IPS-18a (cell line): ENCODE measurements at regions not wholly inside any gene's neighbourhood (a gene's known extent, or its start where the extent isn't known, plus 50 kb on each side); places are given as distances from the start of the nearest gene placed in this dataset.

Source experiments
- H3K27ac ChIP-seq: one replicate; pipeline ENCODE4 v1.5.1; 2013; ENCODE audit warnings: low read length
- H3K27me3 ChIP-seq: one replicate; pipeline ENCODE4 v1.6.1; 2013; ENCODE audit warnings: mild to moderate bottlenecking, low read length; ENCODE audit not compliant: control insufficient read depth, insufficient read depth
- H3K36me3 ChIP-seq: one replicate; pipeline ENCODE4 v1.6.1; 2013; ENCODE audit warnings: low read depth, low read length; ENCODE audit not compliant: control insufficient read depth
- H3K4me1 ChIP-seq: one replicate; pipeline ENCODE4 v1.6.1; 2013; ENCODE audit warnings: low read depth, low read length; ENCODE audit not compliant: control insufficient read depth
- H3K4me3 ChIP-seq: one replicate; pipeline ENCODE4 v1.5.1; 2013; ENCODE audit warnings: low read length
- H3K9ac ChIP-seq: one replicate; pipeline ENCODE4 v1.6.1; 2013; ENCODE audit warnings: mild to moderate bottlenecking, low read length, moderate library complexity
- H3K9me3 ChIP-seq: one replicate; pipeline ENCODE4 v1.6.1; 2013; ENCODE audit warnings: low read depth, low read length; ENCODE audit not compliant: control insufficient read depth

DNA sequence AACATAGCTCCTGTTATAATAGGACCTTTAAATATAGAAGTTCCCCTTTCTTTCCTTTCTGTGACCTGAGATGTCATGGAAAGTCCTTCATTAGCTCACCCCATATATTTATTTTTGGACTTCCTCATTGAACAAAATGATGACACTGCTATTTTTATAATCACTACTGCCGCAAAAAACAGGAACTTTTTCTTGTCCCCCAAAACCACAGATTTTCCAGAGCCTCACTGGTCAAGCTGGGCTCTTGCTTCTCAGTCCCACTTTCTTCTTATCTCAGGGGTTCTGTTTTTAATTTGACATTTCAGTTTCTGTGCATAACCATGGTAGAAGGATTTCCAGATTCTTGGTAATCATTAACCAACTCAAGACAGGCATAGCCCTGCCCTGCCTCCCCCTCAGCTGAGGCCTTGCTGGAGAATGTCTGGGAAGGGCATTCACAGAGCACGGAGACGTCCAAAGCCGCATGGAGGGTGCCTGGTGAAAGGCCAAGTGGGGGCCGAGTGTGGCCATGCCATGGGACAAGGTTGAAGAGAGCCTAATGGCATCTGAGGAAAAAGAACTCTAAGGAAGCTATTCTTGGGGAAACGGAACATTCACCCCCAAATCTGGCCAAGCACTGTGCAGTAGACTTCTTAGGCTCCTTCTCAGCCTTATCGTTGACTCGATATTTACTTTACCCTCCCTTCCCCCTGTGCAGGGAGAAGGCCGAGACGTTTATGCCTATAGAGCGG lies 73.7 kb downstream of the EDN1 start:
- no peak overlapping the region for H3K4me3 ChIP-seq
- H3K9me3 ChIP-seq, result no peaks in the 10 kb centered on the region
- no peaks in the 10 kb centered on the region for H3K27me3 ChIP-seq
- H3K27ac ChIP-seq, result no peak overlapping the region
- H3K4me1 ChIP-seq, result peaks cover 11% of the 10 kb centered on the region
- H3K36me3 ChIP-seq, result no peaks in the 10 kb centered on the region
- H3K9ac ChIP-seq, result no peak overlapping the region

DNA sequence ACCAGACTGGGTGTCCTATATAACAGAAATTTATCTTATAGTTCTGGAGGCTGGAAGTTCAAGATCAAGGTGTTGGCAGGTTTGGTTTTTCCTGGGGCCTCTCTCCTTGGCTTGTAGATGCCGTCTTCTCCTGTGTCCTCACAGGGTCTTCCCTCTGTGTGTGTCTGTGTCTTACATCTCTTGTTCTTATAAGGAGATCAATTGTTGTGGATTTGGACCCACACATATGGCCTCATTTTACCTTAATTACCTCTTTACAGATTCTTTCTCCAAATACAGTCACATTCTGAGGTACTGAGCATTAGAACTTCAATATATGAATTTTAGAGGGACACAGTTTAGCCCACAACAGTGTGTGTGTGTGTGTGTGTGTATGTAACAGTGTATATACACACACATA lies 74.5 kb downstream of the EDN1 start:
- H3K4me1 ChIP-seq, result peaks cover 11% of the 10 kb centered on the region
- H3K27ac ChIP-seq, result no peak overlapping the region
- H3K4me3 ChIP-seq, result no peak overlapping the region
- H3K27me3 ChIP-seq, result no peaks in the 10 kb centered on the region
- H3K9me3 ChIP-seq, result no peaks in the 10 kb centered on the region
- H3K36me3 ChIP-seq, result no peaks in the 10 kb centered on the region
- no peak overlapping the region for H3K9ac ChIP-seq

DNA sequence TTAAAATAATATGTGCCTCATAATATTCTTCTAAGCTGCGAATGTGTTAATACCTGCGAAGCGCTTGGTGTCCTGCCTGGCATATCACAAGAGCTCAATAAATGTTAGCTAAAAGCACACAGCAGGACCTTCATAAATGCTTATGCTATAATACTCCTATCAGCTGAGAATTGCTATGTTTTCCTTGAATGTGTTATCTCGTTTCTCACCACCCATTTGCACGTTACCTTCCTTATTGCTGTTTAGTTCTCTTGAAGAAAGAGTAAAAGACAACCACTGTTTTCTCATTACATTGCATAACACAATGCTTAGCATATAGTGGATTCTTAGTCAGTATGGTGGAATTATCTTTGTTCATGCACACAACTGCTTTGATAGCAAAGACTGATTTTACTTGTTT lies 76.6 kb downstream of the EDN1 start:
- Histone ChIP-seq H3K9me3 (no peaks in the 10 kb centered on the region), H3K4me3 (no peak overlapping the region), H3K9ac (no peak overlapping the region), H3K27me3 (no peaks in the 10 kb centered on the region), H3K36me3 (no peaks in the 10 kb centered on the region), H3K4me1 (peaks cover 11% of the 10 kb centered on the region), H3K27ac (no peak overlapping the region)

DNA sequence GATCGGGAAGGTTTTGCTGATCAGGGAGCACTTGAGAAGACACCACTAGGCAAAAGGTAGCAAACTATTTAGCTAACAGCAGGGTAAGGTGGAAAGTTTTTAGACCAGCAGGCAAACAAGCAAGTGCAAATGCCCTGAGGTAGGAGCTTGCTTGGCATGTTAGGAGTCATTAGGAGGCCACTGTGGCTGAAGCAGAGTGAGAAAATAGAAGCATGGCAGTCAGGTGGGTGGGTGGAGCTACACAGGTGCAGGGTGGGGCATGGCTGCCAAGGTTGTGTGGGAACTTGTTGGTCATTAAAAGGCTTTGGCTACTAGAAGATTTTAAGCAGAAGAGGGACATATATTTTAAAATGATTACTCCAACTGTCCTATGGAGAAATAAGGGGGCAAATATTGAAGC lies 77.3 kb downstream of the EDN1 start:
- Histone ChIP-seq H3K4me3 (no peak overlapping the region), H3K4me1 (peaks cover 11% of the 10 kb centered on the region), H3K9me3 (no peaks in the 10 kb centered on the region), H3K36me3 (no peaks in the 10 kb centered on the region), H3K9ac (no peak overlapping the region), H3K27me3 (no peaks in the 10 kb centered on the region), H3K27ac (no peak overlapping the region)

DNA sequence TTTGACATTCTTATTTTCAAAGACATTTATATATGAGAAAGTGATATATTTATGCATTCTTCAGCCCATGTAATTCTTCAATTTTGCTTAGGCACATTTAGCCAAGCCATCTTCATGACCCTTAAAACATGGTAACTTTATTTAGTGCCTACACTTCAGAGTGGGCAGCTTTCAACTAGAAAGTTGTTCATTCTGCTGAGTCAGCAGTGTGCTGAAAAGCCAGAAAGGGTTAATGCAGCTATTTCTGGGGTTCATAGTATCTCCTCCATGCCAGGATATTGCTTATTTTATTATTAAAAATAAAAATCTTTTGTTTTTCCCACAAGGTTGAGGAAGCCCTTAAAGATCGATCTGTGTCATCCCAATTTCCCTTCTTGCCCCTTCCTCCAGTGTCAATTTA lies 79.2 kb downstream of the EDN1 start:
- H3K27me3 ChIP-seq, result no peaks in the 10 kb centered on the region
- H3K27ac ChIP-seq, result no peak overlapping the region
- no peak overlapping the region for H3K4me3 ChIP-seq

DNA sequence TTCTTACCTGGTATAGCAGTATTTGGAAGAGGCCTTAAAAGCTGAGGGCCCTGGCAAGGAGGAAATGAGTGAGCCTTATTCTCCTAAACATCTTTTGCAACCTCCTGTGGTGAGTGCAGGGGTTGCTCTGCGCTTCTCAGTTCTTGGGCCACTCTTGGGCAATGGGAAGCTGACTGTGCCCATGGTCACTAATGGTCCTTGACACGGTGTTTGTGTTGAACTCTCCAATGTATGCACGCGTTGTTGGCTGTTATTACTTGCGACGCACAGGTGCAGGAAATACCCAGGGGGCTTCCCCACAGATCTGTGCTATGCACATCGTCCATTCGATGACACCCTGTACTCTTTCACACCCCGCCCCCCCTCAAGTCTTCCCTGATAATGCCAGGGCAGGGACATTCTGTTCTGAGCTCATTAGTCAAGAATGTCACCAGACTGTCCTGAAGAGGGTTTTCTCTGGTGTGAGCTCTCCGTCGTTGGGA lies 79.7 kb downstream of the EDN1 start:
- Histone ChIP-seq H3K4me1 (peaks cover 11% of the 10 kb centered on the region), H3K27me3 (no peaks in the 10 kb centered on the region), H3K9me3 (no peaks in the 10 kb centered on the region), H3K9ac (no peak overlapping the region), H3K36me3 (no peaks in the 10 kb centered on the region), H3K27ac (no peak overlapping the region), H3K4me3 (no peak overlapping the region)

More for the DNA sequence above, 79.2 kb downstream of the EDN1 start:
- peaks cover 11% of the 10 kb centered on the region for H3K4me1 ChIP-seq
- H3K9me3 ChIP-seq, result no peaks in the 10 kb centered on the region
- no peaks in the 10 kb centered on the region for H3K36me3 ChIP-seq
- no peak overlapping the region for H3K9ac ChIP-seq

DNA sequence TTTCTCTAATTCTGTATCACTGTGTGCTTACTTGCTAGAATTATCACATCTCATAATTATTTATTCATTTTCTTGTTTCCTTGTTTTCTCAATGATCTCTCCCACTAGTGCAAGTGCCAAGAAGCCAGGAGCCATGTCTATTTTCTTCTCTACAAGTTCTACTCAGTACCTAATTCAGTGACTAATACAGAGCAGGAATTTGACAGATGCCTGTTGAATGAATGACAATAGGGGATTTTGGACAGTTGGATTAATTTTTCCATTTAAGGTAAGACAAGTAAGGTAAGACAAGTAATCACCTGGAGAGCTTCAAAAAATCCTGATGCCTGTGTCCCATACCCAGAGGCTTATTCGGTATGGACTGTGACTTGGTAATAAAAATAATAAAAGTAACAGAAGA lies 81.0 kb downstream of the EDN1 start:
- H3K36me3 ChIP-seq, result no peaks in the 10 kb centered on the region
- no peaks in the 10 kb centered on the region for H3K9me3 ChIP-seq
- no peak overlapping the region for H3K27ac ChIP-seq
- no peaks in the 10 kb centered on the region for H3K27me3 ChIP-seq
- H3K4me1 ChIP-seq, result no peaks in the 10 kb centered on the region
- H3K4me3 ChIP-seq, result no peak overlapping the region
- H3K9ac ChIP-seq, result no peak overlapping the region

DNA sequence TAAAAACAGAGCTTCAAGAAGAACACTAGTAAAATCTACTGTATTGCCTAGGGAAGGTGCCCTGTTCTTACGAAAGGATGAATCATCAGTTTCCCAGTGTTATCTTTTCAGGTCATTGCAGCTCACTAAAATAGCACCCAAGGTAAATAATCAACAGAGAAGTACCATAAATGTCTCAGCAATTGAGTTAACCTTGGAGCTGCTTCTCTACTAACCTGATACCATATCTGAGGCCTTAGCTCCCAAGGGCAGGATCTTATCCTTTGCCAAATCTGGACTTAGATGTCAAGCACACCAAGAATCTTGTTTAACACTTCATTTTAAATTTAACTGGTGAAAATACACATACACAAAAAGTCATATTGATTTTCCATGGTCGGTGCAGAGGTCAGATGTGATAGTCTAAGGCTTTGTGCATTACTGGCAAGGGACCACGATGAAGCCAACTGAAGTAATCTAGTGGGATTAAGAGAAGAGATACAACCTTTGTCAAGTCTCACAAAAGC lies 81.5 kb downstream of the EDN1 start:
- Histone ChIP-seq H3K36me3 (no peaks in the 10 kb centered on the region), H3K9ac (no peak overlapping the region), H3K27ac (no peak overlapping the region), H3K27me3 (no peaks in the 10 kb centered on the region), H3K4me3 (no peak overlapping the region), H3K4me1 (no peaks in the 10 kb centered on the region), H3K9me3 (no peaks in the 10 kb centered on the region)

DNA sequence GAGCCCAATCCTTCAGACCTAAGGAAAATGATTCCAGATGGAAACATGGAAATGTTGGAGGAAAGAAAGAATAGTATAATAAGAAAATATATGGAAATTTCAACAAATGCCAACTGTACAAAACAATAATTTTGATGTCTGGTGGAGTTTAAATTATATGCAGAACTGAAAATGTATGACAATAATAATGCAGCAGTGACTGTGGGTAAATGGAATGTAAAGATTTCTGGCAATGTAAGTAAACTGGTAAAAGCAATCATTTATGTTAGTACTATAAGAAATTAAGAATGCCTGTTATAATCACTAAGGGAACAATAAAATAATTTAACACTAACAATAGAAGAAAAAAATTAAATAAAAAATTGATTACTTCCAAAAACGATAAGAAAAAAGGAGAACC lies 89.0 kb downstream of the EDN1 start:
- Histone ChIP-seq H3K27me3 (no peaks in the 10 kb centered on the region), H3K4me3 (no peak overlapping the region), H3K27ac (no peak overlapping the region), H3K9ac (no peak overlapping the region), H3K36me3 (no peaks in the 10 kb centered on the region), H3K4me1 (no peaks in the 10 kb centered on the region), H3K9me3 (no peaks in the 10 kb centered on the region)

DNA sequence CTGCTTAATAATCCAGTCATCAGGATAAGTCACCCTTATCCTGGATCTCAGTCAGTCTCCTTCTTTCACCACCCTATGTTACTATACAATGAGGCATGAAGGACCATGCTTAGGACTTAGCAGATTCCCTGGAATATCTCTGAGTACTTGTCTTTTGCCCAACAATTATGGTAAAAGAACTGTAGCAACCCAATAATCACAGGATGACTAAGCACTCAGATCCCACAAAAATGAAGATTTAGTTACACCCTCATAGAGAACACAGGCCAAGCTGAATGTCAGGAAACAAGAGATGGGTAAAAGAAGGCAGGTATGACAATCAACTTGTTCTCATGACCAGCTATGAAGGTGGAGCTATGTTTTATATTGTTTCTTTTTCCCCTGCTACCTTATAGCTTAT lies 91.4 kb downstream of the EDN1 start:
- H3K4me3 ChIP-seq, result no peak overlapping the region
- H3K27ac ChIP-seq, result no peak overlapping the region
- no peak overlapping the region for H3K9ac ChIP-seq

DNA sequence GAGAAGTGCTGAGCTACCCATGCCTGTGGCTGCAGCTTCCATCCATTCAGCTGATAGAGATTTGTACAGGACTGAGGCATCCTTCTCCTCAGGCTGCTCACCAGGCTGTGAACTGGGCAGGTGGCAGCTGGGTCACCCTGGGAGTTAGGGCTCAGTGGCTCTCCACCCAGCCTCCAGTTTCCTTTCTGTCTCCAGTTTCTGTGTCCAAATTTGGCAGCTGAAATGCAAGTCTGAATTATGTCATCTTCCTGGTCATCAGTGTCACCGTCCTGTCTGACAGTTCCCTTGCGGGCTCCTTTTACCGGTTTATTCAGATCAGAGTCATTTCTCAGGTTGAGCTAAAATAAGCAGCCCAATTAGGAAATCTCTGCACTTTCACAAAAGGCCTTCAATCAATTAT lies 93.3 kb downstream of the EDN1 start:
- Histone ChIP-seq H3K9me3 (no peaks in the 10 kb centered on the region), H3K4me1 (no peaks in the 10 kb centered on the region), H3K27ac (no peak overlapping the region), H3K36me3 (no peaks in the 10 kb centered on the region), H3K4me3 (no peak overlapping the region), H3K27me3 (no peaks in the 10 kb centered on the region), H3K9ac (no peak overlapping the region)

More for the DNA sequence above, 91.4 kb downstream of the EDN1 start:
- H3K4me1 ChIP-seq, result no peaks in the 10 kb centered on the region
- no peaks in the 10 kb centered on the region for H3K27me3 ChIP-seq
- no peaks in the 10 kb centered on the region for H3K36me3 ChIP-seq
- no peaks in the 10 kb centered on the region for H3K9me3 ChIP-seq

DNA sequence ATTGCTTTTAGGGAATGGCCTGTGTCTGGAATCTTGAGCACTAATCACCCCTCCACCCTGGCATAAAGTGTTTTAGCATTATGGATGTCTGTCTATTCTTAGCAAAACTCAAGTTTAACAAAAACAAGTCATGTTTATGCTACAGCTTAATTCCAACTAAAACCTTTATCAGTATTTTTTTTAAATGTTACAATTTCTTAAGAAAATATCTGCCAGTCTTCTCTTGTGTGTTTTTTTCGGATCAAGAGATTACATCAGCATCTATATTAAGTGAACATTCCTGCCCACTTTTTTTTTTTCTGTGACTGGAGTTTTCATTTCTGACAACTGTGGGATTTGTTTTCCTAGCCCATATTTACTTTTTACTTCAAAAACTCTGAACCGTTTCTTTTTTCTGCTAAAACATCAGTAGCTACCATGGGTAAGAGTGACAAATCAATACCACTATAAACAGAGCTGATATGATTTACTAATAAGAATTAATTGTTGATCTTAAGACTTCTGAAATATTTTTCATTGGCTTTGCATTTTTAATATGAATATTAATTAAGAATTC lies 94.3 kb downstream of the EDN1 start:
- no peaks in the 10 kb centered on the region for H3K36me3 ChIP-seq
- no peak overlapping the region for H3K27ac ChIP-seq
- H3K27me3 ChIP-seq, result no peaks in the 10 kb centered on the region
- H3K9ac ChIP-seq, result no peak overlapping the region
- H3K4me3 ChIP-seq, result no peak overlapping the region
- H3K4me1 ChIP-seq, result no peaks in the 10 kb centered on the region
- H3K9me3 ChIP-seq, result no peaks in the 10 kb centered on the region
